Neural cell (in vitro differentiated cells): ENCODE measurements at regions not wholly inside any gene's neighbourhood (a gene's known extent, or its start where the extent isn't known, plus 50 kb on each side); places are given as distances from the start of the nearest gene placed in this dataset.

Experiments
- H2AFZ ChIP-seq: fragments of 200-600, 300-800 bp; sonication (generic), shearing (Covaris generic); 2 replicates; pipeline ENCODE4 v1.6.0; 2014; ENCODE audit warnings: low read depth, mild to moderate bottlenecking, antibody characterized with exemption, low read length, moderate library complexity
- H3F3A ChIP-seq: fragments of 200-600 bp; shearing (Covaris generic); 2 replicates; pipeline ENCODE4 v1.6.1; 2016; ENCODE audit warnings: mild to moderate bottlenecking, moderate library complexity, mixed read lengths, antibody characterized with exemption, low read length; ENCODE audit not compliant: insufficient read depth, poor library complexity, severe bottlenecking
- H3K27ac ChIP-seq: fragments of 200-600, 300-800 bp; sonication (generic), shearing (Covaris generic); 2 replicates; pipeline ENCODE4 v1.5.1; 2014; ENCODE audit warnings: mild to moderate bottlenecking, low read length, moderate library complexity
- H3K27me3 ChIP-seq: fragments of 300-800, 200-600 bp; sonication (generic), shearing (Covaris generic); 2 replicates; pipeline ENCODE4 v1.6.0; 2014; ENCODE audit warnings: mild to moderate bottlenecking, low read depth, low read length, moderate library complexity; ENCODE audit not compliant: insufficient read depth
- H3K36me3 ChIP-seq: fragments of 300-800, 200-600 bp; sonication (generic), shearing (Covaris generic); 2 replicates; pipeline ENCODE4 v1.5.1; 2014; ENCODE audit warnings: mild to moderate bottlenecking, antibody characterized with exemption, low read length, moderate library complexity; ENCODE audit not compliant: insufficient read depth
- H3K4me2 ChIP-seq: fragments of 300-800, 200-600 bp; sonication (generic), shearing (Covaris generic); 2 replicates; pipeline ENCODE4 v1.6.0; 2014; ENCODE audit warnings: mild to moderate bottlenecking, low read length
- H3K4me3 ChIP-seq: fragments of 300-800, 200-600 bp; sonication (generic), shearing (Covaris generic); 2 replicates; pipeline ENCODE4 v1.5.1; 2014; ENCODE audit warnings: mild to moderate bottlenecking, low read length, moderate library complexity
- H3K79me2 ChIP-seq: fragments of 200-600 bp; shearing (Covaris generic); replicated peaks from 2 replicates; pipeline ENCODE4 v1.6.0; 2014; ENCODE audit warnings: mild to moderate bottlenecking, low read length, moderate library complexity; ENCODE audit not compliant: insufficient read depth
- H3K9ac ChIP-seq: fragments of 300-800, 200-600 bp; sonication (generic), shearing (Covaris generic); 2 replicates; pipeline ENCODE4 v1.6.1; 2016; ENCODE audit warnings: mild to moderate bottlenecking, low read length, mixed read lengths
- H3K9me2 ChIP-seq: fragments of 200-600 bp; shearing (Covaris generic); 2 replicates; pipeline ENCODE4 v1.6.1; 2016; ENCODE audit warnings: mild to moderate bottlenecking, low read length, mixed read lengths; ENCODE audit not compliant: insufficient read depth
- H3K9me3 ChIP-seq: fragments of 200-600, 300-800 bp; sonication (generic), shearing (Covaris generic); 2 replicates; pipeline ENCODE4 v1.6.1; 2016; ENCODE audit warnings: mild to moderate bottlenecking, mixed run types, low read length, moderate library complexity, mixed read lengths
- H4K20me1 ChIP-seq: fragments of 200-600 bp; shearing (Covaris generic); 2 replicates; pipeline ENCODE4 v1.6.1; 2016; ENCODE audit warnings: mild to moderate bottlenecking, mixed run types; ENCODE audit not compliant: insufficient read depth
- EP300 ChIP-seq: fragments of 450-650 bp; conservative IDR thresholded peaks from 2 replicates; pipeline ENCODE4 v1.6.1; 2014; ENCODE audit warnings: antibody characterized with exemption, mild to moderate bottlenecking, moderate library complexity; ENCODE audit not compliant: poor library complexity, severe bottlenecking
- EZH2 ChIP-seq: fragments of 200-600, 300-800 bp; shearing (Covaris generic), sonication (generic); IDR thresholded peaks from 2 replicates; pipeline ENCODE4 v1.6.1; 2014; ENCODE audit warnings: antibody characterized with exemption, low read length, borderline replicate concordance, mild to moderate bottlenecking; ENCODE audit not compliant: insufficient read depth, poor library complexity, severe bottlenecking
- MXI1 ChIP-seq: fragments of 450-650 bp; conservative IDR thresholded peaks from 2 replicates; pipeline ENCODE4 v1.6.1; 2014; ENCODE audit warnings: antibody characterized with exemption, mild to moderate bottlenecking; ENCODE audit not compliant: poor library complexity, severe bottlenecking
- POLR2AphosphoS5 ChIP-seq: IDR thresholded peaks from 2 replicates; pipeline ENCODE4 v1.6.1; 2012
- RAD21 ChIP-seq: fragments of 450-650 bp; conservative IDR thresholded peaks from 2 replicates; pipeline ENCODE4 v1.6.1; 2014; ENCODE audit warnings: antibody characterized with exemption, mild to moderate bottlenecking, moderate library complexity
- SMC3 ChIP-seq: fragments of 450-650 bp; conservative IDR thresholded peaks from 2 replicates; pipeline ENCODE4 v1.6.1; 2014; ENCODE audit warnings: antibody characterized with exemption, mild to moderate bottlenecking, moderate library complexity; ENCODE audit not compliant: poor library complexity
- TAF1 ChIP-seq: IDR thresholded peaks from 2 replicates; pipeline ENCODE4 v1.6.1; 2012; ENCODE audit warnings: low read depth
- TF ChIP-seq, protein P1 (sequence below): IDR thresholded peaks from 2 replicates; pipeline ENCODE4 v1.6.1; 2012; ENCODE audit warnings: borderline replicate concordance
- TF ChIP-seq, protein P2 (sequence below): fragments of 450-650 bp; IDR thresholded peaks from 2 replicates; pipeline ENCODE4 v1.5.1; 2014; ENCODE audit warnings: antibody characterized with exemption, mild to moderate bottlenecking, moderate library complexity; ENCODE audit not compliant: poor library complexity, severe bottlenecking

DNA sequence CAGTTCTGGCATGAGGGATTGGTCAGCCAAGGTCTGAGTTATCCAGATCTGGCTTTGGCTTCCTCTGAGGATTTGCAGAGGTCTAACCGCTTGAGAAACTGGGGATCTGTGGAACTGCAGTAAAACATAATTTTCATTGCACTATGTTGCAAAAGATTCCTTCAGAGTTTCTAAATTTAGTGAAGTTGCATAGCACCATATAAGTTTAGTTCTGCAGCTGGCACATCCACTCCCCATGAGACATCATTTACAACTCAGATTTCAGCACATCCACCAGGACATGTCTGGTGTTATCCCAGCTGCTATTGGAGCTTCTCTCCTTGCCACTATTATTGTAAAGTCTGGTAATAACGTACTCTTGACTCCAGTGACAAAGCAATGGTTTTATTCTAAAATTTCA lies 181.5 kb downstream of the CWF19L2 start:
- TF ChIP-seq MXI1, result no peak
- no peak for TF ChIP-seq EZH2
- TF ChIP-seq TAF1, result no peak
- no peak for TF ChIP-seq POLR2AphosphoS5
- TF ChIP-seq, protein P1, sequence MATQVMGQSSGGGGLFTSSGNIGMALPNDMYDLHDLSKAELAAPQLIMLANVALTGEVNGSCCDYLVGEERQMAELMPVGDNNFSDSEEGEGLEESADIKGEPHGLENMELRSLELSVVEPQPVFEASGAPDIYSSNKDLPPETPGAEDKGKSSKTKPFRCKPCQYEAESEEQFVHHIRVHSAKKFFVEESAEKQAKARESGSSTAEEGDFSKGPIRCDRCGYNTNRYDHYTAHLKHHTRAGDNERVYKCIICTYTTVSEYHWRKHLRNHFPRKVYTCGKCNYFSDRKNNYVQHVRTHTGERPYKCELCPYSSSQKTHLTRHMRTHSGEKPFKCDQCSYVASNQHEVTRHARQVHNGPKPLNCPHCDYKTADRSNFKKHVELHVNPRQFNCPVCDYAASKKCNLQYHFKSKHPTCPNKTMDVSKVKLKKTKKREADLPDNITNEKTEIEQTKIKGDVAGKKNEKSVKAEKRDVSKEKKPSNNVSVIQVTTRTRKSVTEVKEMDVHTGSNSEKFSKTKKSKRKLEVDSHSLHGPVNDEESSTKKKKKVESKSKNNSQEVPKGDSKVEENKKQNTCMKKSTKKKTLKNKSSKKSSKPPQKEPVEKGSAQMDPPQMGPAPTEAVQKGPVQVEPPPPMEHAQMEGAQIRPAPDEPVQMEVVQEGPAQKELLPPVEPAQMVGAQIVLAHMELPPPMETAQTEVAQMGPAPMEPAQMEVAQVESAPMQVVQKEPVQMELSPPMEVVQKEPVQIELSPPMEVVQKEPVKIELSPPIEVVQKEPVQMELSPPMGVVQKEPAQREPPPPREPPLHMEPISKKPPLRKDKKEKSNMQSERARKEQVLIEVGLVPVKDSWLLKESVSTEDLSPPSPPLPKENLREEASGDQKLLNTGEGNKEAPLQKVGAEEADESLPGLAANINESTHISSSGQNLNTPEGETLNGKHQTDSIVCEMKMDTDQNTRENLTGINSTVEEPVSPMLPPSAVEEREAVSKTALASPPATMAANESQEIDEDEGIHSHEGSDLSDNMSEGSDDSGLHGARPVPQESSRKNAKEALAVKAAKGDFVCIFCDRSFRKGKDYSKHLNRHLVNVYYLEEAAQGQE, result no peak
- TF ChIP-seq, protein P2, sequence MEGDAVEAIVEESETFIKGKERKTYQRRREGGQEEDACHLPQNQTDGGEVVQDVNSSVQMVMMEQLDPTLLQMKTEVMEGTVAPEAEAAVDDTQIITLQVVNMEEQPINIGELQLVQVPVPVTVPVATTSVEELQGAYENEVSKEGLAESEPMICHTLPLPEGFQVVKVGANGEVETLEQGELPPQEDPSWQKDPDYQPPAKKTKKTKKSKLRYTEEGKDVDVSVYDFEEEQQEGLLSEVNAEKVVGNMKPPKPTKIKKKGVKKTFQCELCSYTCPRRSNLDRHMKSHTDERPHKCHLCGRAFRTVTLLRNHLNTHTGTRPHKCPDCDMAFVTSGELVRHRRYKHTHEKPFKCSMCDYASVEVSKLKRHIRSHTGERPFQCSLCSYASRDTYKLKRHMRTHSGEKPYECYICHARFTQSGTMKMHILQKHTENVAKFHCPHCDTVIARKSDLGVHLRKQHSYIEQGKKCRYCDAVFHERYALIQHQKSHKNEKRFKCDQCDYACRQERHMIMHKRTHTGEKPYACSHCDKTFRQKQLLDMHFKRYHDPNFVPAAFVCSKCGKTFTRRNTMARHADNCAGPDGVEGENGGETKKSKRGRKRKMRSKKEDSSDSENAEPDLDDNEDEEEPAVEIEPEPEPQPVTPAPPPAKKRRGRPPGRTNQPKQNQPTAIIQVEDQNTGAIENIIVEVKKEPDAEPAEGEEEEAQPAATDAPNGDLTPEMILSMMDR, result no peak
- TF ChIP-seq RAD21, result no peak
- no peak for TF ChIP-seq SMC3
- TF ChIP-seq EP300, result no peak
- Histone ChIP-seq H3K27me3 (no peaks in the 10 kb centered on the region), H3K4me2 (no peak overlapping the region), H3K9ac (no peak overlapping the region), H3K27ac (no peak overlapping the region), H3K79me2 (no peaks in the 10 kb centered on the region), H3K9me2 (no peaks in the 10 kb centered on the region), H3F3A (no peaks in the 10 kb centered on the region), H3K9me3 (no peaks in the 10 kb centered on the region), H2AFZ (no peak overlapping the region), H3K36me3 (no peaks in the 10 kb centered on the region), H4K20me1 (no peaks in the 10 kb centered on the region), H3K4me3 (no peak overlapping the region)

DNA sequence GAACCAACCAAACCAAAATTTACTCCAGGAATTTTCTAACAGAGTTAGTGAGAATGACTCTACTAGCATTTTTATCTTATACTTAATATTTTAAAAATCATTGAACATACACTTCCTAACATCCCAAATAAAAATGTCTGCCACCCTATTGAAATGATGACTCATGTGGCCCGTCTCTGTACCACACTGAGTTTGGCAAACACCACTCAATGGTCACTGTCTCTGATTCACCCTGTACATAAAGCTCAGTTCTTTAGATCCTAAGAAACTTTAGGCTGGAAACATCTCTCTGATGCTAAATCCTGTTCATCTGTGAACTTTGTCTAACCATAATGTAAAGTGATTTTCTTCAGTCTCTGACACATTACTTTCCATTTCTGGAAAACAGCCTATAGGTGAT lies 182.0 kb downstream of the CWF19L2 start:
- Histone ChIP-seq H3K79me2 (no peaks in the 10 kb centered on the region), H3K9me3 (no peaks in the 10 kb centered on the region), H3K27ac (no peak overlapping the region), H3K9me2 (no peaks in the 10 kb centered on the region), H3K9ac (no peak overlapping the region), H4K20me1 (no peaks in the 10 kb centered on the region), H3K36me3 (no peaks in the 10 kb centered on the region), H3F3A (no peaks in the 10 kb centered on the region), H3K4me3 (no peak overlapping the region), H3K4me2 (no peak overlapping the region), H3K27me3 (no peaks in the 10 kb centered on the region), H2AFZ (no peak overlapping the region)
- TF ChIP-seq SMC3 (no peak), MXI1 (no peak), POLR2AphosphoS5 (no peak), TAF1 (no peak), EZH2 (no peak), EP300 (no peak), RAD21 (no peak)
- TF ChIP-seq, protein P1, result no peak
- TF ChIP-seq, protein P2, result no peak
